Sigmoid colon (tissue), 4 donors: ENCODE measurements at regions not wholly inside any gene's neighbourhood (a gene's known extent, or its start where the extent isn't known, plus 50 kb on each side); places are given as distances from the start of the nearest gene placed in this dataset.

Experiments
- CTCF ChIP-seq, 4 experiments: fragments of 450-650 bp in 3 of 4; fragments of 200-600 bp in 1 of 4; IDR thresholded peaks; one replicate each; pipeline ENCODE4 v1.5.1; 2016 to 2019; ENCODE audit warnings: antibody characterized with exemption in 4 of 4, mild to moderate bottlenecking in 3 of 4, moderate library complexity in 2 of 4
- POLR2A ChIP-seq, 2 donors: fragments of 450-650 bp; IDR thresholded peaks; one replicate each; pipeline ENCODE4 v1.6.1; 2016; ENCODE audit warnings: antibody characterized with exemption in 2 of 2, mild to moderate bottlenecking in 2 of 2, moderate library complexity in 2 of 2
- POLR2AphosphoS5 ChIP-seq, 4 donors: sonication (generic); formaldehyde crosslinking; IDR thresholded peaks; one replicate each; pipeline ENCODE4 v1.6.1; 2017; ENCODE audit warnings: antibody characterized with exemption in 4 of 4

GRCh38 chr3:65083240-65083639 is 395.4 kb upstream of the ADAMTS9 start:
- TF ChIP-seq POLR2AphosphoS5 (IDR thresholded peaks at IDR 0.05) (no peak), POLR2A (IDR thresholded peaks at IDR 0.05) (no peak), CTCF (IDR thresholded peaks at IDR 0.05) (no peak)
